DMS 273 treated with DMSO at 0.1 percent for 48 hours (cell line): ENCODE measurements at regions not wholly inside any gene's neighbourhood (a gene's known extent, or its start where the extent isn't known, plus 50 kb on each side); places are given as distances from the start of the nearest gene placed in this dataset.

Source experiments
- DNase-seq: peaks from one replicate; lab custom pipeline; 2025; lab: John Stamatoyannopoulos, UW

DNA sequence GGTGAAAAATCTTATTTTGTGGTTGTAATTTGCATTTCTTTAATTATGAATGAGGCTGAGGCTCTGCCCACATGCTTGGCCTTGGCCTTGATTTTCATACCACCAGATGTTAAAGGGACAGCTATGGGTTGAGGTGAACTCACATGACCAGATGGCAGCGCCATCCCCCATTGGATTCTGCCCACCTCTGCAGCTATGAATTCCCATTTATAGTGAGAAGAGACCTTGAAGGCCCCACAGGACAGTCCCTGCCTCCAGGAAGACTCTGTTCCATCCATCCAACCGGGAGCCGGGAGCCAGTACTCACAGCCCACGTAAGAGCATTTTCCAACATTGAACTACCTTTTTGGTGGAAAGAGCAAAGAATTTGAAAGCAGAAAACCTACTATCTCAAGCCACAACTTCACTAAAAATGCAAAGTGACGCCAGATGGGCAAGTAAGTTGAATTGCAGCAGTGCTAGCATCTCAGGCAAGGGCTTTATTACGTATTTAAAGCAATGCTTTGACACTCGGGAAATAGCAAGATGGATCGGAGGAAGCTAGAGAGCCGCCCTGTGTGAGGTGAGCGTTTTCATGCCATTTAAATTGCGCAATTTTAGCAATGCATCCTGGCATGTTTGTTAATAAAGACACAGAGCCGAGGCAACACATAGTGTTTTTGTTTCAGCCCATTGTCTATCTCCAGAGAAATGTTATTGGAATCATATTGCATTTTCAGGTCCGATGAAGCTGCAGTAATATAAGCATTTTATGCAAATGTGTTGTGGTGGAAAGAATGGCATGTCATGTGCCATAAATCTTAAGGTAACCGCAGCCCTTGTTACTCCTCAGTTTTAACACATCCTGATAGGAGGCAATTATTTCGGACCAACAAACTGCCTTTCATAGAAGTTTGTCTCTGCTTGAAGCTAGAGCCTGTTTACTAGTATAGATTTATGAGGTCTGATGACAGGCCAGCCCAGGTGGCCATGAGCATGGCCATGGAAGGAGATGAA, 273.4 kb upstream of the TNRC6C start:
- DNase-seq = peak; percentile 40

DNA sequence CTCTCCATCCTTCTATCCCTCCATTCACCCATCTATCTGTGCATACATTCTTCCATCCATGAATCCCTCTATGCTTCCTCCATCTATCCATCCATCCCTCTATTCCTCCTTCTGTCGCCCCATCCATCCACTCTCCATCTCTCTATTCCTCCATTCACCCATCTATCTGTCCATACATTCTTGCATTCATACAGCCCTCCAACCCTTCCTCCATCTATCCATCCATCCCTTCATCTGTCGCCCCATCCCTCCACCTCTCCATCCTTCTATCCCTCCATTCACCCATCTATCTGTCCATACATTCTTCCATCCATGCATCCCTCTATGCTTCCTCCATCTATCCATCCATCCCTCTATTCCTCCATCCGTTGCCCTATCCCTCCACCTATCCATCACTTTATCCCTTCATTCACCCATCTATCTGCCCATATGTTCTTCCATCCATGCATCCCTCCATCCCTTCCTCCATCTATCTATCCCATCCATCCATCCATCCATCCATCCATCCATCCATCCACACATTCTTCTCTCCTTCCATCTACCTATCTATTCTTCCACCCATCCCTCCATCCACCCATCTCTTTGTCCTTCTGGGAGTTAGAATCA, 272.5 kb upstream of the TNRC6C start:
- no peak for DNase-seq

DNA sequence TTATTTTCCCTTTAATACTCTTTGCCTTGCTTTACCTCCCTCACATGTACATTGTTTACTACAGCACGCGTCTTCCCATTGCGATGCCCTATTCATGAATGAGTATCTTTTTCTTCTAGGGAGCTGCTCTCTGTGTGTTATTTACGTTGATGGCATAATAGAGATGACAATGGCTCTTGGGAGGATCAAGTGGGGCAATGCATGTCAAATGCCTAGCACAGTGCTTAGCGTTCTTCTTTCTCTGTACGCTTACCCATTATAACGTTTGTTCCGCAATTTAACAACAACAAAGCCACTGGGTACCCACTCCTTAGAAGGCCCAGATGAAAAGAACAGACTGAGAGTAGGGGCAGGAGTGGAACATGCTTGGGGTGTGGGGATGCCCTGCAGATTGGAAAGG, 271.6 kb upstream of the TNRC6C start:
- DNase-seq = no peak

DNA sequence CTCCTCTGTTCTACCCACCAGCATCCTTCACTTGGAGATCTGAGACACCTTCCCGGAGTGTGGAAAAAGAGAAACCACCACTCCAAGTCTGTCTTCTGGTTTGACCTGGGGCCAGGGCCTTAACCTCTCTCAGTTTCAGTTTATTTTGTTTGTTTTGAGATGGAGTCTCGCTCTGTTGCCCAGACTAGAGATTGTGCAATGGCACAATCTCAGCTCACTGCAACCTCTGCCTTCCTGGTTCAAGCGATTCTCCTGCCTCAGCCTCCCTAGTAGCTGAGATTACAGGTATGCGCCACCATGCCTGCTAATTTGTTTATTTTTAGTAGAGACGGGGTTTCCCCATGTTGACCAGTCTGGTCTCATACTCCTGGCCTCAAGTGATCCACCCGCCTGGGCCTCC, 271.1 kb upstream of the TNRC6C start:
- no peak for DNase-seq

DNA sequence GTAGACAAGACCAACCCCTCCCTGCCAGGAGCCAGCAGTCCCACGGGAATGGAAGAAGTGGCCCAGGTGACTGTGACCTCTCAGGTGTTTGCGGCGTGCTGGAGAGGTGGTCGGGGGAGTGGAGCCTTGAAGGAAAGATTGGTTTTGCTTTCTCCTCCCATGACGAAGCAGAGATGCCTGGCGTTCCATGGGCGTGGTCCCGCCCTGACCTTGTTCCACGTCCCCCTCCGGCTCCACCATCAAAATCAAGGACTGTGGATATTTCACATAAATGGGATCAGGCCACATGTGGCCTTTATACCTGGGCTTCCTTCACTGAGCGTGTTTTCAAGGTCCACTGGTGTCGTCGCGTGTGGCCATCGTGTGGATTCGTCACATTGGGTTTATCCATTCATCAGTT, 270.6 kb upstream of the TNRC6C start:
- no peak for DNase-seq

DNA sequence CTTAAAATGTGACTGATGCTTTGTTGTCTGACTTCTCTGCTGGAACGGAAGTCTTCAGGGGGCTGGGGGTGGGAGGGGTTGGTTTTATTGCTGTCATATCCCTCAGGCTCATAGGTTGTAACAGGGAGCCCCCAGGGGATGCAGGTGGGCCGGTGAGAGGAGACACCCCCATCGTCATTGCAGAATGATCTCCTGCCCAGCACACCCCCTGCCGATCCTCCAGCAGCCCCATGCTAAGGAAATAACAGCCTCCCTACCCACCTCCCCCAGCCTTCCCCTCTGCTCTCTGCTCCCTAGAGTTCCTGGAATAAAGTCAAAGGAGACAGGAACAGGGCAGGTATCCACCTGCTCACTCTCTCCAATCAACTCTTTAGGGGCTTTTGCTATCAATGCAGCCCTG, 270.1 kb upstream of the TNRC6C start:
- DNase-seq = no peak

DNA sequence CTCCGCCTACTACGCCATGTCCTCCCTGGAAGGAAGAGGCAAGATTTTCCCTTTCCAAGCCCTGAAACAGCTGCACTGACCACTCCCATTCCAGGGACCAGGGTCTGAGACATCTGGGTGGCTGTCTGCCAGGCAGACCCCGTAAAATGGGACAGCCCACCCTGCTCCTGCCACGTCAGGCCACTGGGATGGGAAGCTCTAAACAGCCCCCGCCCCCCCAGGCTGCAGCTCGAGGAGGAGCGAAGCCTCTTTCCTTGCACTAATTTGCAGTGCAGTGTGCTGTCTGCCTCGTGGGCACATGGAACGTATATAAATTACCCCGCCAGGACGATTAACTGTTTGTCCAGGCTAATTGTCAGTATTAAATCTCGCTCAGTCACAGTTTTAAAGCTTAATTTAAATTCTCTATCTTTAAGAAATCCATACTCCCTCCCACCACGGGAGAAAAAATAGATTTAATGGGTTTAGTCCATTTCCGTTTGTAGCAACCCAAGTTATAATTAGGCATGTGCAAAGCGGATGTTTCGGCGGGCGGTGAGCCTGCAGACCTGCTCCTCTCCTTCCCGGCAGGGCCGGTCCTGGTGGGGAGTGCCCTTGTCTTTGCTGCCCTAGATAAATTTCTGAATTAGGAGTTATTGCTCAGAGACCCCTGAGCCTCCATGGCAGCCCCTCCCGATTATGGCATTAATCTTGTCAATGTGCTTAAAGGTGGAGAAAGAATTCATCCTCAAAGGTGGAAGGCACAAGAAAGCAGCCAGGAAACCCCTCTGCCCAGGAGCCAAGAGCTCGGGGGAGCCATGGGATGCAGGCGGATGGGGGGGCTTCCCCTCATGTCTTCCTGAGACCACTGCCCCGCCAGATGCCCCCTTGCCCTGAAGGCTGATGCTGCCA, 268.0 kb upstream of the TNRC6C start:
- no peak for DNase-seq

DNA sequence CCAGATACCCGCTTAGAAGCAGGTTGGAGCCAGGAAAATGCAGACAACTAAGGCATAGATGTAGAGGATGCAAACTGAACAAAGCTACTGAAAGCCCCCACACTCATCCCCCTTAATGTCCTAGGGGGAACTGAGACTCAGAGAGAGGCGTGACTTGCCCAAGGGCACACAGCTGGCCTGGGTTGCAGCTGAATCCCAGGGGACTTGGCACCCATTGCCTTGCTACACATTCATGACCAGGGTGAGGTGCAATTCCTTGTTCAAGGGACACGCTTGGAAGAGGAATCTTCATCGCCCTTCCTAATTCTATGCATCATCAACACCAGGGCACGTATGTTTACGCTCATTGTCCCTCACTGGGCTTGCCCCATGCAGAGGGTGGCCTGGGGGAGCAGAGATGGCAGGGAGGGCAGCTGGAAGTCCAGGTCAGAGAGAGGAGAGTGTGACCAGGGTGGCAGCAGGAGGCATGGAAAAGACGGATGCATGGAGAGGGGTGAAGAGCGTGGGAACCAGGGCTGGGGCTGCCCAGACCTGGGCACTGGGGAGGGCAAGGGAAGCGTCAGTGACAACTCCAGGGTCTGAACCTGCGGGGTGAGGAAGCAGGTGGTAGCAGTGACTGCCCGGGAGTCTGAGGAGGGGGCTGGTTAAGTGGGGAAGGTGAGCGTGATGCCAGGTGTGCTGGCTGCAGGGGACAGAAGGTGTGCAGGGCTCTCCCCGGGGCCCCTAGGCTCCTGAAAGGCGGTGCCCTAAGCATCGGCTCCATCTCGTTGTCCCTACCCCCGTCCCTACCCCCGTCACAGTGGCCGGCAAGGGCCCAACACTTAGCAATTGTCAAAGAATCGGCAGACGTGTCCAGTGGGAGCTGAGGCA, 267.1 kb upstream of the TNRC6C start:
- no peak for DNase-seq

DNA sequence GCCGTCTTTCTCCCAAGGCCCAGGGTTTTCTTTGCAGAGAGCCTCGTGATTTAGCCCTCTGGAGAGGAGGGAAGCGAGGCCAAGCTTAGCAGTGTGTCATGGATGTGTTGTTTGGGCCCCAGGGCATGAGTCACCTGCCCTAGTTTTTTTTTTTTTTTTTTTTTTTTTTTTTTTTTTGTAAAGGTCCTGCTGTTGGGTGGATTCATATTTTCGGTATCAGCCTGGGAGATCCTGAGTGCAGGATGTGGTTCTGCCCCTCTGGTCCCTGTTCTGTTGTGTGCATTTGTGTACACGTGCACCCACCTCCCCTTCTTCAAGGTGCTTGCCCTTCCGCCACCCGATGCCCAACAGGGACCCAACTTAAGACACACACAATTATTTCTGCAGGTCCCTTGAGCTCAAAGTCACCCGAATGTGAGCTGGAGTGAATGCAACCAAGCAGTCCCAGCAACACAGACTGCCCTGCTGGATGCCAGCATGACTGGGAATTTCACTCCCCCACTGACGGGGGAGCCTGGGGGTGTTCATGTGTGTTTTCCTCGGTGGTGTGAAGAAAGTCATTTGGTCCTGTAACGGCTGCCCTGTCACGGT, 265.8 kb upstream of the TNRC6C start:
- no peak for DNase-seq

DNA sequence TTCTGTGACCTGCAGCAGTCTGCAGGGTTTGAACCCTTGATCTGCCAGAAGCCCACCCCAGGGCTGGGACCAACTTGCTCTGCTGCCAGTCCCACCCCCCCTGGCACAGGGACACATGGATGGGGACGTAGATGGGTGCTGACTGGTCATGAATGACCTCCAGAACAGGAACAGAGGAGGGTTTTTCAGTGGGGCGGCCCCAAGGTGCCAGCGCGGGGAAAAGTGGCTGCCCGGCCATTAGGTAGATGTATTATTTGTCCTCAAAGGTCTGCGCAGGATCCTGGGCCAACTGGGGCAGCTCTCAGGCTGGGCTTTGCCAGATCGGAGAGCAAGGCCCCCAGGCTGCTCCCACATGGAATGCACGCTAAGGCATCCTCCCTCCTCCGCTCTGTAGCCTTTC, 265.2 kb upstream of the TNRC6C start:
- DNase-seq = no peak

DNA sequence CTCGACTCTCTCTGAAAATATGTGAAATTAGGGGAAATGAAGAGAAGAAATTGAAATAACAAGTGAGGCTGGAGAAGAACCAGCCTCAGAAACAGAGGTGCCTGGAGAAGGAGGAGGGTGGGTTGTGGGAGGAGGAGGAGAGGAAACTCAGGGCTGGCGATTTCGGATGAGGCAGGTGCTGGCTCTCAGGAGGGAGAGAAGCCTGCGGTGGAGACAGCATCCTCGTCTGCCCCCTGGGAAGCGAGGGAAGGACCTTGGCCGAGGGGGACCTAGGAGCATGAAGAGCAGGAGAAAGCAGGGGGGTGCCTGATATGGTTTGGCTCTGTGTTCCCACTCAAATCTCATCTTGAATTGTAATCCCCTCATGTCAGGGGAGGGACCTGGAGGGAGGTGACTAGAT, 264.7 kb upstream of the TNRC6C start:
- DNase-seq = no peak

DNA sequence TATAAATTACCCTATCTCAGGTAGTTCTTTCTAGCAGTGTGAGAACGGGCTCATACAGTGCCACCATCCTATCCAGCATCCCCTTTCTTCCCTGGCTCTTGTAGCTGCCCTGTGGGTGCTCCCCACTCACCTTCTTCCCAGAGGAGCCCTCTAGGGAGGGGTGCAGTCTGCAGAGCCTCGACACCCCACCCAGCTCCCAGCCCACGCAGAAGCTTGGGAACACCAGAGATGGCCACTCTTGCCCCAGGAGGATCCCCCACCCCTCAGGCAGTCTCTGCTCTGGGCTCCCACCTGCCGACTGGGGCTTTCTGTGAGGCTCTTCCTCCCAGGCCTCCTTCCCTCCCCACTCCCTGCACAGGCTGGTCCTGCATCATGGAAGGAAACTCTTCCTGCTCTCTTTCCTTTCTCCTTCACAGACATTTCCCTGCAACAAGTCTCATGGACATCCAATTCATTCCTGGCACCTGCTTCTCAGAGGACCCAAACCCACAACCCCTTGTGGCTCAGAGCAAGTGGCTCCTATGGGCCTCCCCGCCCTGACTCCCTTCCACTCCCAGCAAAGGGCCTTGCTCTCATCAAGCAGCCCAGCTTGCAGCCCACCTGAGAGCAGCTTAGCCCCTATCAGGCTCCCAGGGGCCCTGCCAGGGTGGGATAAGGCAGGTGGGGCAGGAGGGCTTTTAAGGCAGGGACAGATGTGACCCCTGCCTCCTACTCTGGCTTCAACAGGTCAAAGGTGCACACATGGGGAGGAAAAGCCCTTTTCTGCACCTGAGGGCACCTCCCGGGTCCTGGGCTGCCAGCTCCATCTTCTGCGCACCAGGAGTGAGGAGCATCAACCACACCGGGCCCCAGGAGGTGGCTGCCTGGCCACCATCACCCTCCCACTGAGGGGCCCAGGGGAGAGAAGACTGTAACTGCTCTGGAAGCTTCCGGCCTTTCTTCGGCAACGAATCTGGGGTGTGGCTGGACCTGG, 263.8 kb upstream of the TNRC6C start:
- no peak for DNase-seq

DNA sequence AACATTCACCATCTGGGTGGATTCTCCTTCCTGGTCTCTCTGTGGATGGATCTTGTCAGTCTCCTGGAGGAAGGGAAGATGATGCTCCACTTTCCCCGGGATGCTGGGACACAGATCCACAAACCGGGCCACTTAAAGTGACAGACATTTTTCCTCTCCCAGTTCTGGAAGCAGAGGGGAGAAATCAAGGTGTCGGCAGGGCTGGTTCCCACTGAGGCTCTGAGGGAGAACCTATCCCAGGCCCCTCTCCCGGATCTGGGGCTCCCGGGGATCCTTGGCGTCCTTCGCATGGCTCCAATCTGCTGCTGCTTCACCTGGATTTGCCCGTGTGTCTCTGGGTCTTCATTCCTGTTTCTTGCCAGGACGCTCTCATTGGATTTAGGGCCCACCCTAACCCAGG, 263.1 kb upstream of the TNRC6C start:
- no peak for DNase-seq

DNA sequence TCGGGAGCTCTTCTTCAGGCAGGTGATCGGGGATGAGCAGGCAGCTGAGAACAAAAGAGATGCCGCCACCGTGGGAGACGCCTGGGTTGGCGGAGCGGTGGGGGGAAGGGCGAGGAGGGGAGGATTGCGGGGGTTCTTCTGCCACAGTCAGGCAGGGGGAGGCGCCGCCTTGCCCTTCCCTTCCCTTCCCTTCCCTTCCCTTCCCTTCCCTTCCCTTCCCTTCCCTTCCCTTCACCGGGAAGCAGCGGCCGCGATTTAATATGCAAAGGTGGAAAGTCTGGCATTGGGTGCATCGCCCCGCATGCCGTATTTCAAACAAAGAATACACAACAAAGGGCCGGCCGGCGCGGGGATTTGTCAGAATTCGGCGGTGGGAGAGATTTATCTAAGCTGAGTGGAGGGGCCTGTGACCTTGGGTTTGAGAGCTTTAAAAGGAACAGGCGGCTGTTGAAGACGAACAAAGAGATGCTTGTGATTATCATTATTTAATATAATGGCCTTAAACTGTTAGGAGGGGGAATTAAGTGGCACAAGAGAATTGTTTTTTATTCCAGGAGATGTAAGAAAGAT, 262.3 kb upstream of the TNRC6C start:
- DNase-seq = no peak

DNA sequence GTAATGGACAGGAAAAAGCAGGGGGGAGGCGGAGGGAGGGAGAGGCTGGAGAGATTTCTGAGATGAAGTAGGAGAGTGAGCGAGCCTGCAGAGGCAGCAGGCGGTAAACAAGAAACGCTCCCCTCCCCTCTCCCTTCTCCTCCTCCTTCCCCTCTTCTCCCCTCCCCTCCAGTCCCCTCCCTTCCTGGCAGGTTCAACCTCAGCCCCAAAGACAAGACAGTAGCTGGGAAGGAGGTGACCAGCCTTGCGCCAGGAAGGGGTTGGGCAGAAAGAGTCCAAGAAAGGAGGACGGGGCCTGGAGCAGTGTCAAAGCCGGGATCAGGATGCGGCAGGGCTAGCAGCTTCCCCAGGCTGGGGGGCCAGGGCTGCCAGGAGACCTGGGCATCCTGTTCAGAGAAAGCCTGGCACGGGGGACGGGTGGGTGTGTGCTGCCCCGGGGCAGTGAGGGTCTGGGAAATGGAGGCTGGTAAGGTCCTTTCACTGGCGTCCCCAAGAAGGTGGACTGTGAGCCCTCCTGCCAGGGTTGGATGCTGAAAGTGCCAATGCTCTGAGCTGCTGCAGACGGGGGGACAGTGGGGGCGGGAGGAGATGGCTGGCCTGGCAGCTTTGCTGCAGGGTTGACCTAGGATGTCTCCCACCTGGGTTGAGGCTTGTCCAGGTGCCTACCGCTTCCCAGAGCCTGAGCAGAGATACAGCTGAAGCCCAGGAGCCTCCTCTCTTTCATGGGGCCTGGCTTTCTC, 261.6 kb upstream of the TNRC6C start:
- no peak for DNase-seq

DNA sequence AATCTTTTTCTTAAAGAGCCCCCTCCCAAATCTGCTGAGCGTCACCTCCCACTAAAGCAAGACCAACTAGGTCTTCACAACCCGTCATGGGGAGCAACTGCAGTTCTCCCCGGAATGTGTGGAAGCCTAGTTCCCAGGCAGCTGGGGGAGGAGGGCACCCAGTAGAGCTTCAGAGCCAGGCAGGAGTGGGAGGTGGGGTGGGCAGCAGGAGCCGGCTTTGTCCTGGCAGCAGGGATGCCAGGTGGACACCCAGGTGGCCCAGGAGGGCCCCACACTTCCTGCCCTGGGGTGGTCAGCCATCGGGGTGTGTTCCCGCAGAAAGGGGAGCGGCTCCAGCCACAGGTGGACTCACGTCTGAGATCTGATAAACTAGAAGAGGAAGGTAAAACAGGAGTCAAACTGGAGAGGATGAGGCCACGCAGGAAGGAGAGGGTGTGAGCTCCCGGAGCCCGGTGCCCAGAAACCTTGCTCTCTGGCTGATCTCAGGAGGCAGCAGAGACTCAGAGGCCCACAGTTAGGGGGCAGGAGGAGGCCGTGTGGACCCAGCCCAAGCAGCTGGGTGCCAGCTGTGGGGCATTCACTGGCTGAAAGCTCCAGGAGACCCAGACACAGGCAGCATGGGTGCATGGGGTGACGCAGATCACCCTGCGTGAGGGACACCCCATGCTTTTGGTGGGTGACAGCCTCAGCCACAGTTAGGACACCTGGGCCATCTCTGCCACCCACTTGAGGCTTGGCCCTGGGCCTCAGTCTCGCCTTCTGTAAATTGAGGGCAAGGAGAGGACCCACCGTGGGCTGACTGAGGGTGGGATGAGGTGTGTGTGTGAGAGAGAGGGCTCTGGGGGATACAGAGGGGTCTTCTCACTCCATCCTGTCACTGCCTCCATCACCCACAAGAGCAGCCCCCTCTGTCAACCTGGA, 260.8 kb upstream of the TNRC6C start:
- DNase-seq = no peak

DNA sequence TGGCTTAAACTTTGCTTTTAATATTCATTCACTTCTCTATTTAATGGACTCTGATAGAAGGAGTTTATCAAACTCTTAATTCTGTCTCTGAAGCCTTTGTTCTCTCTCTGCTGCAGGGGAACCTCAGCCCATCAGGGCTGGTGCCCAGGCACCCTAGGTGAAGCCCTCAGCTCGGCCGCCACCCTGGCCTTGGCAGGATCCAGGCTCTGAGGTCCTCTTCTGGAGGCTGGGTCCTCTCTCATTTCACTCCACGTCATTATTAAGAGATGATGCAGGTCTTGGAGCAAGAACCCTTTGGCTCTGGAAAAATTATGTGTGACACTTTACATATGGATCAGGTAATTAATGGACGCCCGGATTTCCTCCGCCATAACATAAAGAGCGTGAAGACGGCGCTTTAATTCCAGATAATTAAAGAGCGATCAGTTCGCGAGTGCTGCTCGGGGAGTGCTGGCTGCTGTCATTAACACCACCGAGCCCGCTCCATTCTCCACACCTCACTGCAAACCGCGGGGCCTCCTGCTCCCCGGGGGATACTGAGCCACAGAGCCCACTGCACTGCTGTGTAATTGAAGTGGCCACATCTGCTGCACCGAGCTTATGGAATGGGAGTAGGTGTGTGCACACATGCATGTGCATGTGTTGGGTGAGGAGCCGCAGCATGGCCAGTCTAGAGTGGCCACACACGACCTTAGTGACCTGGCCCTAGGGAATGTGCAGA, 259.4 kb upstream of the TNRC6C start:
- DNase-seq = no peak
